Panc1 (cell line): ENCODE measurements at regions not wholly inside any gene's neighbourhood (a gene's known extent, or its start where the extent isn't known, plus 50 kb on each side); places are given as distances from the start of the nearest gene placed in this dataset.

ENCODE experiments used
- ATAC-seq: fragments of 200-7000 bp; cut with Tn5 transposase; 2 replicates; pipeline ENCODE4 v1.9.1; 2020; ENCODE audit warnings: mild to moderate bottlenecking, moderate library complexity
- BruUV-seq: library from RNA; stranded (reverse); fragments of 400-500 nt; replicated peaks from 2 replicates; lab custom pipeline; 2021; lab: Mats Ljungman, UMichigan
- CTCF ChIA-PET: fragments of 300-600 bp; sonication (Branson Sonifier 250); formaldehyde crosslinking; loops from one replicate; lab custom pipeline; 2022; ENCODE audit warnings: antibody characterized with exemption; lab: Charles Lee
- POLR2A ChIA-PET: fragments of 300-600 bp; sonication (Branson Sonifier 250); formaldehyde crosslinking; loops from one replicate; lab custom pipeline; 2022; ENCODE audit warnings: antibody characterized with exemption; lab: Charles Lee
- DNase-seq: peaks from one replicate; pipeline ENCODE4 v3.0.0-alpha.2; 2010; ENCODE audit warnings: low read depth, low spot score
- H3K27ac ChIP-seq: 2 replicates; pipeline ENCODE4 v1.5.1; 2011; ENCODE audit warnings: mild to moderate bottlenecking, low read length, inconsistent platforms
- H3K27me3 ChIP-seq: fragments of 200-500 bp; sonication (Bioruptor generic); 2 replicates; pipeline ENCODE4 v1.6.0; 2014; ENCODE audit warnings: low read length, inconsistent platforms; ENCODE audit not compliant: control insufficient read depth, insufficient read depth
- H3K36me3 ChIP-seq: fragments of 200-500 bp; sonication (Bioruptor generic); 2 replicates; pipeline ENCODE4 v1.5.1; 2014; ENCODE audit warnings: inconsistent platforms, mild to moderate bottlenecking, low read length, moderate library complexity; ENCODE audit not compliant: control insufficient read depth, insufficient read depth
- H3K4me1 ChIP-seq: 2 replicates; pipeline ENCODE4 v1.5.1; 2011; ENCODE audit warnings: inconsistent platforms, mild to moderate bottlenecking, low read length, moderate library complexity; ENCODE audit not compliant: control insufficient read depth, insufficient read depth
- H3K4me3 ChIP-seq, 2 experiments: 2 replicates each; pipeline ENCODE4 v1.5.1; 2011 to 2012; ENCODE audit warnings: low read depth in 2 of 2, low read length in 2 of 2, mild to moderate bottlenecking in 2 of 2, inconsistent platforms in 1 of 2, moderate library complexity in 1 of 2
- H3K9me3 ChIP-seq: fragments of 200-500 bp; sonication (Bioruptor generic); 2 replicates; pipeline ENCODE4 v1.5.1; 2014; ENCODE audit warnings: low read depth, mild to moderate bottlenecking, inconsistent platforms, low read length, moderate library complexity; ENCODE audit not compliant: control insufficient read depth, insufficient read depth
- CTCF ChIP-seq: fragments of 450-650 bp; IDR thresholded peaks from 2 replicates; pipeline ENCODE4 v1.5.1; 2017; ENCODE audit warnings: mild to moderate bottlenecking
- POLR2AphosphoS5 ChIP-seq: IDR thresholded peaks from 2 replicates; pipeline ENCODE4 v1.6.1; 2012; ENCODE audit warnings: mild to moderate bottlenecking, low read depth, low read length, moderate library complexity
- REST ChIP-seq, 2 experiments: IDR thresholded peaks; 2 replicates each; pipeline ENCODE4 v1.6.1; 2011 to 2012; ENCODE audit warnings: low read depth in 2 of 2, control low read depth in 1 of 2, low read length in 1 of 2, mild to moderate bottlenecking in 1 of 2, moderate library complexity in 1 of 2; ENCODE audit not compliant: insufficient read depth in 1 of 2
- SIN3A ChIP-seq: IDR thresholded peaks from 2 replicates; pipeline ENCODE4 v1.6.1; 2012; ENCODE audit warnings: low read depth, mild to moderate bottlenecking, low read length, moderate library complexity, borderline replicate concordance; ENCODE audit not compliant: insufficient read depth
- TCF7L2 ChIP-seq: IDR thresholded peaks from 2 replicates; pipeline ENCODE4 v1.6.1; 2011; ENCODE audit warnings: mild to moderate bottlenecking, low read depth, low read length, inconsistent platforms
- in situ Hi-C: cut with HindIII; loops from 2 replicates; pipeline ENCODE4 v1.10.0; 2016; ENCODE audit warnings: low sequenced_read_pairs, low pct_unique_long_range_greater_than_20kb
- intact Hi-C: fragments of 100-400 bp; cut with micrococcal nuclease; formaldehyde crosslinking; loops from one replicate; pipeline ENCODE4 v1.10.0; 2022; ENCODE audit not compliant: unreplicated experiment

GRCh38 chr2:239669181-239669898 lies 268.5 kb upstream of the HDAC4 start:
- ATAC-seq (no peak), DNase-seq (no peak)
- no peaks in the 10 kb centered on the region for H3K36me3 ChIP-seq
- H3K27me3 ChIP-seq, result no peaks in the 10 kb centered on the region; the same call in 1 of the 2 replicates
- no peaks in the 10 kb centered on the region for H3K9me3 ChIP-seq
- no peak overlapping the region for H3K27ac ChIP-seq
- no peak overlapping the region for H3K4me3 ChIP-seq
- intact Hi-C loops (no loop called here), in situ Hi-C loops (no loop called here)
- no peaks in the 10 kb centered on the region for H3K4me1 ChIP-seq
- ChIA-PET CTCF (no interaction called here), POLR2A (interaction anchor here (0.6 kb wide), 1 partner anchor 235 kb away, joined by 3 read pairs; no protein-coding TSS in a partner anchor)
- BruUV-seq, result no TSS peak
- no peak for TF ChIP-seq TCF7L2
- TF ChIP-seq POLR2AphosphoS5, result no peak
- no peak for TF ChIP-seq SIN3A
- TF ChIP-seq REST (IDR thresholded peaks at IDR 0.05; ENCODE audit: insufficient read depth in 1 of 2, low read depth in 2 of 2, low read length in 1 of 2), result no peak
- no peak for TF ChIP-seq CTCF

GRCh38 chr2:239668651-239669050 lies 267.8 kb upstream of the HDAC4 start:
- ChIA-PET CTCF (no interaction called here), POLR2A (no interaction called here)
- TF ChIP-seq TCF7L2 (no peak), REST (IDR thresholded peaks at IDR 0.05; ENCODE audit: insufficient read depth in 1 of 2, low read depth in 2 of 2, low read length in 1 of 2) (no peak), POLR2AphosphoS5 (no peak), SIN3A (no peak), CTCF (no peak)
- no peak for ATAC-seq
- in situ Hi-C loops, result no loop called here
- Histone ChIP-seq H3K4me1 (no peaks in the 10 kb centered on the region), H3K27ac (no peak overlapping the region), H3K36me3 (no peaks in the 10 kb centered on the region), H3K9me3 (no peaks in the 10 kb centered on the region), H3K27me3 (no peaks in the 10 kb centered on the region; the same call in 1 of the 2 replicates), H3K4me3 (no peak overlapping the region)
- BruUV-seq, result no TSS peak
- intact Hi-C loops, result no loop called here
- DNase-seq, result no peak
